Small intestine (tissue), 7 donors: ENCODE measurements at regions not wholly inside any gene's neighbourhood (a gene's known extent, or its start where the extent isn't known, plus 50 kb on each side); places are given as distances from the start of the nearest gene placed in this dataset.
A peak's percentile ranks its signal among the peaks of the same experiment; 100 is the strongest.

Experiments used
- DNase-seq, 2 donors: peaks; one replicate each; pipeline versions ENCODE4 v3.0.0 to v3.0.0-alpha.2; 2013
- FAIRE-seq: peaks from 2 replicates; lab custom pipeline; 2012; peaks lifted over from hg19 to GRCh38; lab: Jason Lieb, UNC
- H3K27ac ChIP-seq, 3 donors: one replicate each; pipeline ENCODE4 v1.5.1; 2013; ENCODE audit warnings: low read length in 2 of 3, mild to moderate bottlenecking in 2 of 3, control low read depth in 1 of 3, inconsistent platforms in 1 of 3, low read depth in 1 of 3, moderate library complexity in 1 of 3
- H3K27me3 ChIP-seq, 3 donors: one replicate each; pipeline ENCODE4 v1.6.1; 2013; ENCODE audit warnings: low read length in 3 of 3, inconsistent platforms in 1 of 3; ENCODE audit not compliant: control insufficient read depth in 3 of 3, insufficient read depth in 3 of 3
- H3K36me3 ChIP-seq, 3 donors: one replicate each; pipeline ENCODE4 v1.6.1; 2013; ENCODE audit warnings: low read length in 3 of 3, inconsistent platforms in 1 of 3, low read depth in 1 of 3, mild to moderate bottlenecking in 1 of 3, moderate library complexity in 1 of 3; ENCODE audit not compliant: control insufficient read depth in 3 of 3, insufficient read depth in 2 of 3
- H3K4me1 ChIP-seq, 3 donors: one replicate each; pipeline ENCODE4 v1.6.1; 2013; ENCODE audit warnings: low read length in 2 of 3, inconsistent platforms in 1 of 3, low read depth in 1 of 3, mild to moderate bottlenecking in 1 of 3, moderate library complexity in 1 of 3; ENCODE audit not compliant: control insufficient read depth in 3 of 3, insufficient read depth in 2 of 3
- H3K4me3 ChIP-seq, 3 donors: one replicate each; pipeline ENCODE4 v1.5.1; 2013; ENCODE audit warnings: low read length in 3 of 3, control low read depth in 1 of 3, inconsistent platforms in 1 of 3, low read depth in 1 of 3, mild to moderate bottlenecking in 1 of 3, moderate library complexity in 1 of 3
- H3K9me3 ChIP-seq, 2 donors: one replicate each; pipeline ENCODE4 v1.6.1; 2013; ENCODE audit warnings: low read depth in 1 of 2, low read length in 1 of 2; ENCODE audit not compliant: control insufficient read depth in 2 of 2, insufficient read depth in 1 of 2
- WGBS, 3 donors: extraction: QIAGEN DNeasy Blood & Tissue Kit; methylation state at CpG; one replicate each; pipeline ENCODE4 v1.1.7; 2013; 5-methylcytosine and 5-hydroxymethylcytosine counted together
- donor health status: healthy with polysubstance abuse.
- donor health status: control.
- donor health status: control.
- donor health status: Bipolar disorder and iron deficiency.
- donor health status: healthy.

GRCh38 chr9:82784589-82784988 lies 278.4 kb downstream of the RASEF start:
- H3K36me3 ChIP-seq, result no peaks in the 10 kb centered on the region
- WGBS, 3 donors, result 93 to 100% (median 97%) methylated on average over 1 of the region's 1 CpG
- H3K4me1 ChIP-seq, result peaks cover 0 to 6% (median 0%) of the 10 kb centered on the region in 3 donors
- no peaks in the 10 kb centered on the region for H3K27me3 ChIP-seq
- H3K4me3 ChIP-seq, result no peak overlapping the region
- no peak overlapping the region for H3K27ac ChIP-seq
- FAIRE-seq (no peak), DNase-seq (no peak)
- no peaks in the 10 kb centered on the region for H3K9me3 ChIP-seq

- Histone ChIP-seq H3K4me1 (no peaks in the 10 kb centered on the region), H3K9me3 (no peaks in the 10 kb centered on the region), H3K4me3 (no peak overlapping the region), H3K36me3 (no peaks in the 10 kb centered on the region), H3K27ac (no peak overlapping the region), H3K27me3 (no peaks in the 10 kb centered on the region)
- WGBS, 3 donors, result 60 to 84% (median 81%) methylated on average over 6 of the region's 6 CpGs
- FAIRE-seq, result no peak
- no peak for DNase-seq
Observed at GRCh38 chr9:82789155-82789824, 273.7 kb downstream of the RASEF start.

- H3K27ac ChIP-seq, result no peak overlapping the region
- WGBS, 3 donors, result 43 to 71% (median 63%) methylated on average over 1 of the region's 1 CpG
- no peak overlapping the region for H3K4me3 ChIP-seq
- DNase-seq (no peak), FAIRE-seq (no peak)
- no peaks in the 10 kb centered on the region for H3K27me3 ChIP-seq
- H3K4me1 ChIP-seq, result no peaks in the 10 kb centered on the region
- no peaks in the 10 kb centered on the region for H3K36me3 ChIP-seq
- no peaks in the 10 kb centered on the region for H3K9me3 ChIP-seq
Observed at GRCh38 chr9:82790875-82791274, 272.1 kb downstream of the RASEF start.

- no peaks in the 10 kb centered on the region for H3K36me3 ChIP-seq
- H3K4me3 ChIP-seq, result no peak overlapping the region
- 48 to 57% (median 55%) methylated on average over 2 of the region's 2 CpGs for WGBS, 3 donors
- H3K27ac ChIP-seq, result no peak overlapping the region
- FAIRE-seq (no peak), DNase-seq (no peak)
- H3K4me1 ChIP-seq, result no peaks in the 10 kb centered on the region
- no peaks in the 10 kb centered on the region for H3K27me3 ChIP-seq
- H3K9me3 ChIP-seq, result no peaks in the 10 kb centered on the region
Observed at GRCh38 chr9:82791692-82792091, 271.2 kb downstream of the RASEF start.

GRCh38 chr9:82797534-82797933 lies 265.4 kb downstream of the RASEF start:
- Histone ChIP-seq H3K4me1 (no peaks in the 10 kb centered on the region), H3K9me3 (no peaks in the 10 kb centered on the region), H3K27ac (no peak overlapping the region), H3K36me3 (no peaks in the 10 kb centered on the region), H3K4me3 (no peak overlapping the region), H3K27me3 (no peaks in the 10 kb centered on the region)
- FAIRE-seq (no peak), DNase-seq (peak in 1 of 2 donors; percentile 24)
- WGBS, 3 donors, result 13 to 48% (median 24%) methylated on average over 3 of the region's 3 CpGs

GRCh38 chr9:82799286-82799685 lies 263.7 kb downstream of the RASEF start:
- DNase-seq (no peak), FAIRE-seq (no peak)
- Histone ChIP-seq H3K4me3 (no peak overlapping the region), H3K9me3 (no peaks in the 10 kb centered on the region), H3K4me1 (no peaks in the 10 kb centered on the region), H3K27ac (no peak overlapping the region), H3K27me3 (no peaks in the 10 kb centered on the region), H3K36me3 (no peaks in the 10 kb centered on the region)
- 70 to 86% (median 82%) methylated on average over 4 of the region's 4 CpGs for WGBS, 3 donors

GRCh38 chr9:82805027-82805426 lies 257.9 kb downstream of the RASEF start:
- FAIRE-seq, result no peak
- Histone ChIP-seq H3K27ac (no peak overlapping the region), H3K9me3 (no peaks in the 10 kb centered on the region), H3K4me1 (no peaks in the 10 kb centered on the region), H3K36me3 (no peaks in the 10 kb centered on the region), H3K4me3 (no peak overlapping the region), H3K27me3 (no peaks in the 10 kb centered on the region)
- WGBS, 3 donors, result 58 to 72% (median 69%) methylated on average over 5 of the region's 5 CpGs
- DNase-seq, result no peak

- no peak for FAIRE-seq
- H3K4me3 ChIP-seq, result no peak overlapping the region
- DNase-seq, result no peak
- H3K4me1 ChIP-seq, result no peaks in the 10 kb centered on the region
- no peaks in the 10 kb centered on the region for H3K36me3 ChIP-seq
- H3K9me3 ChIP-seq, result no peaks in the 10 kb centered on the region
- 83 to 95% (median 93%) methylated on average over 2 of the region's 2 CpGs for WGBS, 3 donors
- no peaks in the 10 kb centered on the region for H3K27me3 ChIP-seq
- no peak overlapping the region for H3K27ac ChIP-seq
Observed at GRCh38 chr9:82808478-82808877, 254.5 kb downstream of the RASEF start.

- Histone ChIP-seq H3K27me3 (no peaks in the 10 kb centered on the region), H3K4me1 (no peaks in the 10 kb centered on the region), H3K36me3 (no peaks in the 10 kb centered on the region), H3K4me3 (no peak overlapping the region), H3K9me3 (no peaks in the 10 kb centered on the region), H3K27ac (no peak overlapping the region)
- FAIRE-seq (no peak), DNase-seq (no peak)
- 47 to 75% (median 62%) methylated on average over 1 of the region's 1 CpG for WGBS, 3 donors
Observed at GRCh38 chr9:82810915-82811314, 252.0 kb downstream of the RASEF start.
